GM12874 (cell line): ENCODE measurements at regions not wholly inside any gene's neighbourhood (a gene's known extent, or its start where the extent isn't known, plus 50 kb on each side); places are given as distances from the start of the nearest gene placed in this dataset.
A peak's percentile ranks its signal among the peaks of the same experiment; 100 is the strongest.

ENCODE experiments used
- TF ChIP-seq, protein P1 (sequence below): IDR thresholded peaks from 2 replicates; pipeline ENCODE4 v1.5.1; 2011; ENCODE audit warnings: low read depth, mild to moderate bottlenecking, control low read depth, low read length, moderate library complexity; ENCODE audit not compliant: insufficient read depth

DNA sequence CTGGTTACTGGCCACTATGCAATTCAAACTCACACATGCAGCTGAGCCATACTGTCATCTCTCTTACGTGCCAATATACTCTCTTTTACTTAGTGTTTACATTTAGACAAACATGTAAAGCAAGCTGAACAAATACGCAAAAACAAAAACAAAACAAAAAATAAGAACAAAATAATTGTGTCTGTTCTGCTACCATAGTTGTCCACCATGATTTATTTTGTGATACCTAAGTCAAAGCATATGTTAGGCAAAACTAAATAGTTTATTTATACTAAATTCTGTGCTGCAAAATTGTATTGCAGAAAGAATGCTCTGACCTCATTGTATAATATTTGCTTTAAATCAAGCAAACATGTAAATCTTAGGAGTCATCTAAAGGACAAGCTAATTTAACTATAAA is 943.2 kb upstream of the AGA start:
- TF ChIP-seq, protein P1, sequence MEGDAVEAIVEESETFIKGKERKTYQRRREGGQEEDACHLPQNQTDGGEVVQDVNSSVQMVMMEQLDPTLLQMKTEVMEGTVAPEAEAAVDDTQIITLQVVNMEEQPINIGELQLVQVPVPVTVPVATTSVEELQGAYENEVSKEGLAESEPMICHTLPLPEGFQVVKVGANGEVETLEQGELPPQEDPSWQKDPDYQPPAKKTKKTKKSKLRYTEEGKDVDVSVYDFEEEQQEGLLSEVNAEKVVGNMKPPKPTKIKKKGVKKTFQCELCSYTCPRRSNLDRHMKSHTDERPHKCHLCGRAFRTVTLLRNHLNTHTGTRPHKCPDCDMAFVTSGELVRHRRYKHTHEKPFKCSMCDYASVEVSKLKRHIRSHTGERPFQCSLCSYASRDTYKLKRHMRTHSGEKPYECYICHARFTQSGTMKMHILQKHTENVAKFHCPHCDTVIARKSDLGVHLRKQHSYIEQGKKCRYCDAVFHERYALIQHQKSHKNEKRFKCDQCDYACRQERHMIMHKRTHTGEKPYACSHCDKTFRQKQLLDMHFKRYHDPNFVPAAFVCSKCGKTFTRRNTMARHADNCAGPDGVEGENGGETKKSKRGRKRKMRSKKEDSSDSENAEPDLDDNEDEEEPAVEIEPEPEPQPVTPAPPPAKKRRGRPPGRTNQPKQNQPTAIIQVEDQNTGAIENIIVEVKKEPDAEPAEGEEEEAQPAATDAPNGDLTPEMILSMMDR, result no peak

DNA sequence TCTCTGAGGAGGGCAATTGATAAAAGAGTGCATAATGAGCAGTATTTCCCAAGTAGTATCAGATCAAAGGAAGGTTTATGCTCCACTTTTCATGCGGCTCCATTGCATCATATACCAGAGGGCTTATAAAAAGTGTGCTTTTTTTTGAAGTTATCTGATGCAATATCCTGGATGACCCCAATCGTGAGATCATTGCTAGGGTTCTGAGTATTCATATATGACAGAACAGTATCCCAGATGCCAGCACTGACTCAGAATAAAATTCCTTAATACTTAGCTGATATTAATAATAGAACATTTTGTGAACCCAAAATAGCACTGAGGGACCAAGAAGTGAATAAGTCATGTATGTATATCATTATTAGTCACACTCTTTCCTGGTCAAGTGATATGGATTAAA is 945.5 kb upstream of the AGA start:
- TF ChIP-seq, protein P1, result no peak

DNA sequence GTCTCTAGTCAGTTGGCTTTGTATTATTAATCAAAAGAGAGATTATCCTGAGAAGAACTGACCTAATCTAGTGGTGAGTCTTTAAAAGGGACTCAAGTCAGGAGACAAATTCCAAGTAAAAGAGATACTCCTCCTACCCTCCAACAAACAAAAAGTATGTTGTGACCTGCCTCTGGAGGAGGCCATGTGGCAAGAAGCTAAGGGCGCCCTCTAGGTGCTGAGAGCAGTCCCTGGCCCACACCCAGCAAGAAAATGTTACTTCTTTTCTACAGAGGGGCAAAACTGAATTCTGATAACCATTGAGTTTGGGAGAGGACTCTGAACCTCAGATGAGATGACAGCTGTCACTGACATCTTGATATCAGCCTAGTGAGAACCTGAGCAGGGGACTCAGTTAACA is 953.6 kb upstream of the AGA start:
- TF ChIP-seq, protein P1, result 0 out of 2 replicates have a peak, but pooled peaks have one; percentile 3

DNA sequence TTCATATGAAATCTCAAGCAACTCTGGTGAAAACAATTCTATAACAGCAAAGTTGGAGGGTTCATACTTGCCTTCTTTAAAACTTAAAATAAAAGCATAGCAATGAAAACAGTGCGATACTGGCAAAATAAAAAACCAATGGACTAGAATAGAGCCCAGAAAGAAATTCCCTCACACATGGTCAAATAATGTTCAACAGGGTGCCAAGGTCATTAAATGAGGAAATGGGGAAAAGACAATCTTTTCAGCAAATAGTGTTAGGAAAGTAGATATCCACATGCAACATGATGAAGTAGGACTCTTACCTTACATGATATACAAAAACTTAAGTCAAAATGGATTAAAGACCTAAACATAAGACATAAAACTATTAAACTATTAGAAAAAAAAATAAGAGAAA is 970.2 kb upstream of the AGA start:
- TF ChIP-seq, protein P1, result no peak

DNA sequence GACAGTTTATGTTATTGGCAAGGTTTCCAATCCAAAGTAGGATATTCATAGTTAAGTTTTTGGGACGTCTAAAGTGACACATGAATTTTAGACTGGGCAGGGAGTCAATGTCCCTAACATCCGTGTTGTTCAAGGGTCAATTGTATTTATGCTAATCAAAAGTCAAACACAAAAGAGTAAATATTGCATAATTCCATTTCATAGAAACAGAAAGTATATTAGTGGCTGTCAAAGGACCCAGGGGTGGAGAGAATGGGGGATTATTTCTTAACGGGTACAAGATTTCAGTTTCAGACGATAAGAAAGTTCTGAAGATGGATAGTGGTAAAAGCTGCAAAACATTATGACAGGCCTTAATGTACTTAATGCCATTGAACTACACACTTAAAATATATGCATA is 971.8 kb upstream of the AGA start:
- TF ChIP-seq, protein P1, result no peak

DNA sequence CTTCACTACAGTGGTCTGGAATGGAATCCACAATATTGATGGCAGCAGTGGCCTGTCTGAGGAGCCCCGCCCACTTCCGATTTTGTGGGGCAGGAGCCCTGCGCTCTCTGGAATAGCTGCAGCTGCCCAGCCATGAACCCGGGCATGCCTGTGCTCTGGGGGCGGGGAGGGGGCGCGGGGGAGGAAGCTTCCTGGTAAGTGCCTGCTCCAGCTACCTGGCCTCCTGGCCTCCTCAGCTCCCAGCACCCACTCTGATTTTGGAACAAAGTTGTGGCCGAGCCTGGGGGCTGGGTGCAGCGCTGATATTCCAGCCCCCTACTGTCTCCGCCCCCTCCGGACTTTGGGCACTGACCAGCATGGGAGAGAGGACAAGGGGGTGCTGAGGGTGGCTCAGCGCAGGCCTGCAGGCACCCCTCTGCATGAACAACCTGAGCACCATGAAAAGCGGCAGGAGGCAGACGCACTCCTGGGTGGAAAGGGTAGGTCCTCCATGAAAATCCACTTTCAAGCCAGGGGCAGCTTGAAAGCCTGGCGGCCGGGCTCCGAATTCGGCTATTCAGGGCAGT is 972.7 kb upstream of the AGA start:
- TF ChIP-seq, protein P1, result no peak

DNA sequence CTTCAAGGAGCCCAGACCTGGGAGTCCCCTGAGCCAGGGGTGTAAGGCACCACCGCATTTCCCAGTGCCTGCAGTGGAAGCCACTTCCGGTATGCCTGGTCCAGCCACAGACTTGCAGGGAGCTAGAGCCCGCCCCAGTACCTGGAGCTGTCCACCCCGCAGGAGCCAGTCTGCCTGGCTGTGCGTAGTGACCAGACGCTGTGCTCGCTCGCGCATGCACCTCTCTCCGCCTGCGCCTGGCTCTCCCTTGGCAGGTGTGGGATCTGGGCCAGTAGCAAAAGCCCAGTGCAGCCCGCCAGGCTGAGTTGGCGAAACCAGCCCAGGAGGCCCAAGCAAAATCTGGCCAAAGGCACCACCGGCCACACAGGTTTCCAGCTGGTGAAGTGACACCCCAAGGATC is 973.7 kb upstream of the AGA start:
- TF ChIP-seq, protein P1, result no peak

DNA sequence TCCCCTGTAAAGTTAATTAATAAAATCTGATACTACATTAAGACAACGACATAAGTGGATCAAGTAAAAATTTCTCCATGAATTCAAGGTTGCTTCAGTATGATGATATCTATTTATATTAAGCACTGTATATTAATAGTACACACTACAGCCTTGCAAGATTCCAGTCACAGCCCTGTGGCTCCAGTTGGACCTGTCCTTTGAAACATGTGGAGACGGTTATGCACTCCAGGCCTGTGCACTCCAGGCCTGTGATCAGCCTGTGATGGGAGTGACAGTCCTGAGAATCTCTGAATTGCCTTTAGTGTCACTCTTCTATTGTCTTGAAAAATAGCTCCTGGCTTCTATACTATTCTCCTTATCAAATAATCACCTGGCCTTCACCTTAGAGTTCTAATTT is 981.1 kb upstream of the AGA start:
- TF ChIP-seq, protein P1, result no peak
